ENCODE measurements at regions not wholly inside any gene's neighbourhood (a gene's known extent, or its start where the extent isn't known, plus 50 kb on each side); places are given as distances from the start of the nearest gene placed in this dataset.

DNA sequence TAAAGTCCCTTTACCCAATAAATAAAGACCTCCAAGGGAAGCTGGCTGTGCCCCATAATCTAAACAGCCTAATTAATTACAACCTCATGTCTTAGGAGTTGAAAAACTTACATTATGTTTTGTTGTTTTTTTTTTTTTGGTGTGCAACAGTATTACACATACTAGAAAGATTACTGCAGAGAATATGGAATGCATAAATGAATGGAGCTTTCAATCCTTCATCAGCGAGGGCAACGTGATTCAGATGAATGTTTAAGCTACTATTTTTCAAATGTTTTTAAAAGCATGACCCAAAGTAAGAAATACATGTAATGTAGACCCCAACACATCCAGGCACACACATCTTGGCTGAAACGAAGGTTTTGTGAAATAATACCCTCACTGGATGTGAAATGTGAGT, 167.1 kb upstream of the FN1 start:
- TF ChIP-seq REST (IDR thresholded peaks at IDR 0.05; ENCODE audit: low read depth, low read length) (no peak), CTCF (IDR thresholded peaks at IDR 0.05) (no peak), JUND (IDR thresholded peaks at IDR 0.05) (no peak), RFX5 (IDR thresholded peaks at IDR 0.05; ENCODE audit: low read length) (no peak), TEAD4 (IDR thresholded peaks at IDR 0.05; ENCODE audit: borderline replicate concordance, insufficient read depth) (no peak), ZBTB33 (IDR thresholded peaks at IDR 0.05; ENCODE audit: borderline replicate concordance, low read depth) (no peak), MXI1 (IDR thresholded peaks at IDR 0.05; ENCODE audit: low read depth, low read length) (no peak), GABPA (IDR thresholded peaks at IDR 0.05; ENCODE audit: low read depth) (no peak), MAX (IDR thresholded peaks at IDR 0.05; ENCODE audit: low read depth) (no peak), FOXJ3 (CRISPR knock-in tag; IDR thresholded peaks at IDR 0.05) (no peak), SMC3 (IDR thresholded peaks at IDR 0.05; ENCODE audit: low read depth, low read length) (no peak)

Data from SK-N-SH (cell line).